Right lobe of liver (tissue), 4 donors: ENCODE measurements at regions not wholly inside any gene's neighbourhood (a gene's known extent, or its start where the extent isn't known, plus 50 kb on each side); places are given as distances from the start of the nearest gene placed in this dataset.

Experiments
- POLR2A ChIP-seq: fragments of 450-650 bp; IDR thresholded peaks from one replicate; pipeline ENCODE4 v1.6.1; 2017; ENCODE audit warnings: antibody characterized with exemption, mild to moderate bottlenecking
- TF ChIP-seq, protein P1 (sequence below), 4 donors: fragments of 200-600 bp in 3 of 4; fragments of 450-650 bp in 1 of 4; IDR thresholded peaks; one replicate each; pipeline versions ENCODE4 v1.5.1 to v1.8.0; 2016 to 2022; ENCODE audit warnings: antibody characterized with exemption in 4 of 4, mild to moderate bottlenecking in 2 of 4
- donor health status: DM: no; HTN: no; CAD: no.
- donor health status: DM: no; HTN: no; CAD: no.
- donor health status: DM: no; HTN: yes; CAD: no.

GRCh38 chr17:72189768-72190593, 69.2 kb downstream of the SOX9 start:
- TF ChIP-seq POLR2A: no peak
- TF ChIP-seq, protein P1, sequence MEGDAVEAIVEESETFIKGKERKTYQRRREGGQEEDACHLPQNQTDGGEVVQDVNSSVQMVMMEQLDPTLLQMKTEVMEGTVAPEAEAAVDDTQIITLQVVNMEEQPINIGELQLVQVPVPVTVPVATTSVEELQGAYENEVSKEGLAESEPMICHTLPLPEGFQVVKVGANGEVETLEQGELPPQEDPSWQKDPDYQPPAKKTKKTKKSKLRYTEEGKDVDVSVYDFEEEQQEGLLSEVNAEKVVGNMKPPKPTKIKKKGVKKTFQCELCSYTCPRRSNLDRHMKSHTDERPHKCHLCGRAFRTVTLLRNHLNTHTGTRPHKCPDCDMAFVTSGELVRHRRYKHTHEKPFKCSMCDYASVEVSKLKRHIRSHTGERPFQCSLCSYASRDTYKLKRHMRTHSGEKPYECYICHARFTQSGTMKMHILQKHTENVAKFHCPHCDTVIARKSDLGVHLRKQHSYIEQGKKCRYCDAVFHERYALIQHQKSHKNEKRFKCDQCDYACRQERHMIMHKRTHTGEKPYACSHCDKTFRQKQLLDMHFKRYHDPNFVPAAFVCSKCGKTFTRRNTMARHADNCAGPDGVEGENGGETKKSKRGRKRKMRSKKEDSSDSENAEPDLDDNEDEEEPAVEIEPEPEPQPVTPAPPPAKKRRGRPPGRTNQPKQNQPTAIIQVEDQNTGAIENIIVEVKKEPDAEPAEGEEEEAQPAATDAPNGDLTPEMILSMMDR (IDR thresholded peaks at IDR 0.05): no peak
